ENCODE measurements at regions not wholly inside any gene's neighbourhood (a gene's known extent, or its start where the extent isn't known, plus 50 kb on each side); places are given as distances from the start of the nearest gene placed in this dataset.

GRCh38 chr1:59113876-59114457, 182.9 kb upstream of the FGGY start:
- TF ChIP-seq, protein P1, sequence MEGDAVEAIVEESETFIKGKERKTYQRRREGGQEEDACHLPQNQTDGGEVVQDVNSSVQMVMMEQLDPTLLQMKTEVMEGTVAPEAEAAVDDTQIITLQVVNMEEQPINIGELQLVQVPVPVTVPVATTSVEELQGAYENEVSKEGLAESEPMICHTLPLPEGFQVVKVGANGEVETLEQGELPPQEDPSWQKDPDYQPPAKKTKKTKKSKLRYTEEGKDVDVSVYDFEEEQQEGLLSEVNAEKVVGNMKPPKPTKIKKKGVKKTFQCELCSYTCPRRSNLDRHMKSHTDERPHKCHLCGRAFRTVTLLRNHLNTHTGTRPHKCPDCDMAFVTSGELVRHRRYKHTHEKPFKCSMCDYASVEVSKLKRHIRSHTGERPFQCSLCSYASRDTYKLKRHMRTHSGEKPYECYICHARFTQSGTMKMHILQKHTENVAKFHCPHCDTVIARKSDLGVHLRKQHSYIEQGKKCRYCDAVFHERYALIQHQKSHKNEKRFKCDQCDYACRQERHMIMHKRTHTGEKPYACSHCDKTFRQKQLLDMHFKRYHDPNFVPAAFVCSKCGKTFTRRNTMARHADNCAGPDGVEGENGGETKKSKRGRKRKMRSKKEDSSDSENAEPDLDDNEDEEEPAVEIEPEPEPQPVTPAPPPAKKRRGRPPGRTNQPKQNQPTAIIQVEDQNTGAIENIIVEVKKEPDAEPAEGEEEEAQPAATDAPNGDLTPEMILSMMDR (IDR thresholded peaks at IDR 0.05), result no peak
- TF ChIP-seq POLR2AphosphoS5 (IDR thresholded peaks at IDR 0.05) (no peak), POLR2A (IDR thresholded peaks at IDR 0.05) (no peak)
